Parathyroid adenoma (tissue), 2 donors: ENCODE measurements at regions not wholly inside any gene's neighbourhood (a gene's known extent, or its start where the extent isn't known, plus 50 kb on each side); places are given as distances from the start of the nearest gene placed in this dataset.

Source experiments
- H2AFZ ChIP-seq: fragments of 300-600 bp; sonication (generic); one replicate; pipeline ENCODE4 v1.7.0; 2017; ENCODE audit warnings: antibody characterized with exemption, mild to moderate bottlenecking
- H3K27ac ChIP-seq: fragments of 300-600 bp; sonication (generic); one replicate; pipeline ENCODE4 v1.7.0; 2017
- H3K27me3 ChIP-seq: fragments of 300-600 bp; sonication (generic); one replicate; pipeline ENCODE4 v1.7.0; 2017; ENCODE audit warnings: low read length; ENCODE audit not compliant: control insufficient read depth, insufficient read depth
- H3K36me3 ChIP-seq: fragments of 300-600 bp; sonication (generic); one replicate; pipeline ENCODE4 v1.7.0; 2017; ENCODE audit warnings: low read length; ENCODE audit not compliant: control insufficient read depth, insufficient read depth
- H3K4me1 ChIP-seq: fragments of 300-600 bp; sonication (generic); one replicate; pipeline ENCODE4 v1.7.0; 2017; ENCODE audit warnings: control low read depth
- H3K4me2 ChIP-seq: fragments of 300-600 bp; sonication (generic); one replicate; pipeline ENCODE4 v1.7.0; 2017; ENCODE audit warnings: low read length
- H3K4me3 ChIP-seq: fragments of 300-600 bp; sonication (generic); one replicate; pipeline ENCODE4 v1.7.0; 2017; ENCODE audit warnings: low read depth, low read length
- H3K79me2 ChIP-seq: fragments of 300-600 bp; sonication (generic); one replicate; pipeline ENCODE4 v1.7.0; 2017; ENCODE audit warnings: control low read depth
- H3K9ac ChIP-seq: fragments of 300-600 bp; sonication (generic); one replicate; pipeline ENCODE4 v1.7.0; 2017; ENCODE audit warnings: mild to moderate bottlenecking
- H3K9me3 ChIP-seq: fragments of 300-600 bp; sonication (generic); one replicate; pipeline ENCODE4 v1.7.0; 2017; ENCODE audit warnings: low read length; ENCODE audit not compliant: control insufficient read depth
- TF ChIP-seq, protein P1 (sequence below): fragments of 300-600 bp; sonication (generic); IDR thresholded peaks from one replicate; pipeline ENCODE4 v1.7.0; 2017; ENCODE audit warnings: antibody characterized with exemption, mild to moderate bottlenecking
- donor health status: primary hyperparathyroidism.

DNA sequence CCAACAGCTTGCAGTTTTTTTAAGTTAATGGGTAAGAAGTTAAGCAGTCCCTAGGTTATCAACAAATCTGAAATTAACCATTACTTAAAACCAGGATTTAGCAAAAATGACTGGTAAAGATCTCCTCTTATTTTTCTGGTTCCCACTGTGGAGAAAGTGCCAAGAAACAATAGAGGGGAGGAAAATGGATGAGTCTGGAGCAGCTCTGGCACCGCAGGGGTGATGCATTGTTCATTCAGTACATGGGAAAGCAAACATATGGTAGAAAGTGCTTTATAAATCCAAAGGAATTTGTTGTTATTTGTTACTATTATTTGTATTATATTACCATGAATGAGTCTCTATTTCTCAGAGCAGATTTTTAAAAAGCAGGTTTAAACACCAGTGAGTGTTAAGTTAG lies 92.2 kb downstream of the DYRK2 start:
- H2AFZ ChIP-seq: no peak overlapping the region
- H3K79me2 ChIP-seq: no peaks in the 10 kb centered on the region
- H3K9ac ChIP-seq: no peak overlapping the region
- H3K27me3 ChIP-seq: no peaks in the 10 kb centered on the region
- TF ChIP-seq, protein P1, sequence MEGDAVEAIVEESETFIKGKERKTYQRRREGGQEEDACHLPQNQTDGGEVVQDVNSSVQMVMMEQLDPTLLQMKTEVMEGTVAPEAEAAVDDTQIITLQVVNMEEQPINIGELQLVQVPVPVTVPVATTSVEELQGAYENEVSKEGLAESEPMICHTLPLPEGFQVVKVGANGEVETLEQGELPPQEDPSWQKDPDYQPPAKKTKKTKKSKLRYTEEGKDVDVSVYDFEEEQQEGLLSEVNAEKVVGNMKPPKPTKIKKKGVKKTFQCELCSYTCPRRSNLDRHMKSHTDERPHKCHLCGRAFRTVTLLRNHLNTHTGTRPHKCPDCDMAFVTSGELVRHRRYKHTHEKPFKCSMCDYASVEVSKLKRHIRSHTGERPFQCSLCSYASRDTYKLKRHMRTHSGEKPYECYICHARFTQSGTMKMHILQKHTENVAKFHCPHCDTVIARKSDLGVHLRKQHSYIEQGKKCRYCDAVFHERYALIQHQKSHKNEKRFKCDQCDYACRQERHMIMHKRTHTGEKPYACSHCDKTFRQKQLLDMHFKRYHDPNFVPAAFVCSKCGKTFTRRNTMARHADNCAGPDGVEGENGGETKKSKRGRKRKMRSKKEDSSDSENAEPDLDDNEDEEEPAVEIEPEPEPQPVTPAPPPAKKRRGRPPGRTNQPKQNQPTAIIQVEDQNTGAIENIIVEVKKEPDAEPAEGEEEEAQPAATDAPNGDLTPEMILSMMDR: no peak
- no peak overlapping the region for H3K4me3 ChIP-seq
- H3K4me2 ChIP-seq: no peak overlapping the region
- H3K36me3 ChIP-seq: no peaks in the 10 kb centered on the region
- no peaks in the 10 kb centered on the region for H3K9me3 ChIP-seq
- H3K27ac ChIP-seq: no peak overlapping the region
- no peaks in the 10 kb centered on the region for H3K4me1 ChIP-seq

DNA sequence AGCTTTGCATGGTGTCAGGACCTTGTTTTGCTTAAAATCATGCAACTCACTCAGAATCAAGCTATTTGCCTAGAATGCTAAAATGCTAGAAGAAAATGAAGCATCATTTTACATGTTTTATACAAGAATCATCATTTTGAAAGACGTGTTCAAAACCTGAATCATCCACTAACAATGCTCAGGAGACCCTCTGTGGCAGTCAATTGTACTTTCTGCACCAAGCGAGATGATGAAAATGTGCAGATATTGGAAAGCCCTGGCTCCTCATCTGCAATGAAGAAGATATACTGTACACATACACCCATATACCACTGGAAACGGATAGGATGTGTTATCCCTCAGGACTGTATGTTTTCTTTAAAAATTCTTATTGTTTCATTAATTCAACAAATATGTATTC lies 92.7 kb downstream of the DYRK2 start:
- Histone ChIP-seq H3K4me2 (no peak overlapping the region), H3K9me3 (no peaks in the 10 kb centered on the region), H3K27me3 (no peaks in the 10 kb centered on the region), H3K79me2 (no peaks in the 10 kb centered on the region), H2AFZ (no peak overlapping the region), H3K9ac (no peak overlapping the region), H3K27ac (no peak overlapping the region), H3K4me1 (no peaks in the 10 kb centered on the region), H3K4me3 (no peak overlapping the region), H3K36me3 (no peaks in the 10 kb centered on the region)
- TF ChIP-seq, protein P1: no peak

DNA sequence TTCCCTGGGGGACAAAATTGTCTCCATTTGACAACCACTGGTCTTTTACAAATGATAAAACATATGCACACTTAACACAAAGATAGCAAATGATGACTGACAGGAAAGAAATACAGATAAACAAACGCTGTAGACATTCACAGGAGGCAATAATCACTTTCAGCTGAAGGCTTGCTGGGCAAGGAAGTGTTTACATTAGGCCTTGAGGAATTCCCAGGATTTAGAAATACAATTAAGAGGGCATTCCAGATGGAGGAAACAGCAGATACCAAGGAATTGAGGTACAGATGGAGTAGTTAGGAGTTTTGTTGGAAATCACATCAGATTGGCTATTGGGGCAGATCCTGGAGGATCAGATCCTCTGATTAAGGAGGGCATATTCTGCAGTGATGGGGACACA lies 93.9 kb downstream of the DYRK2 start:
- Histone ChIP-seq H3K27me3 (no peaks in the 10 kb centered on the region), H3K79me2 (no peaks in the 10 kb centered on the region)

DNA sequence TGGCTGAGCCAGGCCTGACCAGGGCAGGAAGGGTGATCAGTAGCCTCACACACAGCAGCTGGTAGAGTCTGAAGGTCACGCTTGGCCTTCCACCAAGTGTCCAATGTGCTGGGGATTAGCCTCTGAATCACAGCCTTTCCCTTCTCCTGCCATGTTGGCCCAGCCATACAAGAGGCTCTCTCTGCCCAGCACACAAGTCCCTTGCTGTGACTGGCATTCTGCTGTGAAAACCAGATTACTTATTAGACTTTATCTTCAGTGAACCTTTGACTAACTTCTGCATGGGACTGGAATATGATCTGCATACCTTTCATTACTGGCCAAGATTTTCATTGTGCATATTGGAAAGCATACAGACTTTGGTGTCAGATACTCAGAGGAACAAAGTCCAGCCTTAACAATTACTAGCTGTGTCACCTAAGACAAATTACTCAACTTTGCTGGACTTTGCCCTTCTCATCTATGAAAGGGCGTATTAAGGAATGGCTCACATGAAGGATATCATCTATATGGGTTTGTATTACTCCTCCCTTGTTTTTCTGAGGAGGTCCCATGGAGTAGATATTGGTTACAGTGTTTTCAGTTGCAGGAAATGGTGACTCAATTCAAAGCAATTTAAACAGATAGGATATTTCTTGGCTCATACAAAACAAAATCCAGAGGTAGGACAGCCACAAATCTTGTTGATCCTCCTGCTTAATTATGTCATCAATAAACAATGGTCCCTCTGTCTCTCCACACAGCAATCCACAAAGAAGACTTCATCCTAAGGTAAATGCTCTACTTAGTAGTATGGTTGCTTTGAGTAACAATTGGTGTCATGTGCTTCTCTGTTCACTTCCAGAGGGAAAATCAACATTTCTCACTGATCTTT lies 99.6 kb downstream of the DYRK2 start:
- H3K27me3 ChIP-seq: no peaks in the 10 kb centered on the region
- H3K79me2 ChIP-seq: no peaks in the 10 kb centered on the region
- no peak overlapping the region for H2AFZ ChIP-seq
- no peaks in the 10 kb centered on the region for H3K9me3 ChIP-seq
- H3K27ac ChIP-seq: no peak overlapping the region
- no peak overlapping the region for H3K4me2 ChIP-seq
- H3K9ac ChIP-seq: no peak overlapping the region
- no peaks in the 10 kb centered on the region for H3K36me3 ChIP-seq
- no peaks in the 10 kb centered on the region for H3K4me1 ChIP-seq
- no peak overlapping the region for H3K4me3 ChIP-seq
- TF ChIP-seq, protein P1: no peak

More for the DNA sequence above, 93.9 kb downstream of the DYRK2 start:
- Histone ChIP-seq H3K27ac (no peak overlapping the region), H3K4me2 (no peak overlapping the region), H2AFZ (no peak overlapping the region), H3K4me1 (no peaks in the 10 kb centered on the region), H3K9me3 (no peaks in the 10 kb centered on the region), H3K4me3 (no peak overlapping the region), H3K9ac (no peak overlapping the region), H3K36me3 (no peaks in the 10 kb centered on the region)
- TF ChIP-seq, protein P1: no peak

DNA sequence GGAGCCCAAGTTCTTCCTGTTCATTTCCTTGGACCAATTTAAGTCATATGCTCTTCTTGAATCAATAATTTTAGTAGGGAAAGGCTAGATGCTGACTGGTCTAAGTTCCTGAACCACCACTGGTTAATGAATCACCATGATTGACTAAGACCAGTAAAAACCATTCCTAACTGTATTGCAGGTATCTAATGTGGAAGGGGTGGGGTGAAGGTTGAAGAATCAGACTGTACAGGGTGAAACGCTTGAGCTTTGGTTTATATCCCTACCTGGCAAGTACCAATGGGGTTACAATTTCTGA lies 100.1 kb downstream of the DYRK2 start:
- no peak overlapping the region for H3K4me3 ChIP-seq
- no peaks in the 10 kb centered on the region for H3K27me3 ChIP-seq
- TF ChIP-seq, protein P1: no peak
- no peaks in the 10 kb centered on the region for H3K9me3 ChIP-seq
- H3K36me3 ChIP-seq: no peaks in the 10 kb centered on the region
- H2AFZ ChIP-seq: no peak overlapping the region
- no peak overlapping the region for H3K9ac ChIP-seq
- no peak overlapping the region for H3K27ac ChIP-seq
- H3K4me1 ChIP-seq: no peaks in the 10 kb centered on the region
- no peaks in the 10 kb centered on the region for H3K79me2 ChIP-seq
- H3K4me2 ChIP-seq: no peak overlapping the region
